Esophagus (tissue), 2 donors: ENCODE measurements at regions not wholly inside any gene's neighbourhood (a gene's known extent, or its start where the extent isn't known, plus 50 kb on each side); places are given as distances from the start of the nearest gene placed in this dataset.

Source experiments
- H3K27ac ChIP-seq, 2 donors: one replicate each; pipeline ENCODE4 v1.5.1; 2013; ENCODE audit warnings: low read depth in 2 of 2, mild to moderate bottlenecking in 2 of 2, inconsistent platforms in 1 of 2, low read length in 1 of 2, moderate library complexity in 1 of 2
- H3K27me3 ChIP-seq, 2 donors: one replicate each; pipeline ENCODE4 v1.6.1; 2013; ENCODE audit warnings: low read length in 2 of 2, control low read depth in 1 of 2, mild to moderate bottlenecking in 1 of 2; ENCODE audit not compliant: insufficient read depth in 2 of 2, control insufficient read depth in 1 of 2
- H3K36me3 ChIP-seq, 2 donors: one replicate each; pipeline ENCODE4 v1.6.1; 2013; ENCODE audit warnings: low read length in 1 of 2; ENCODE audit not compliant: control insufficient read depth in 2 of 2, insufficient read depth in 2 of 2
- H3K4me1 ChIP-seq, 2 donors: one replicate each; pipeline ENCODE4 v1.6.1; 2013; ENCODE audit warnings: low read length in 1 of 2; ENCODE audit not compliant: control insufficient read depth in 2 of 2, insufficient read depth in 2 of 2
- H3K4me3 ChIP-seq, 2 donors: one replicate each; pipeline ENCODE4 v1.5.1; 2013; ENCODE audit warnings: low read length in 2 of 2, mild to moderate bottlenecking in 2 of 2, low read depth in 1 of 2, moderate library complexity in 1 of 2
- H3K9me3 ChIP-seq, 2 donors: one replicate each; pipeline ENCODE4 v1.6.1; 2013; ENCODE audit warnings: mild to moderate bottlenecking in 2 of 2, low read depth in 1 of 2, low read length in 1 of 2, moderate library complexity in 1 of 2; ENCODE audit not compliant: control insufficient read depth in 2 of 2, insufficient read depth in 1 of 2
- WGBS, 2 donors: extraction: QIAGEN DNeasy Blood & Tissue Kit; methylation state at CpG; one replicate each; pipeline ENCODE4 v1.1.7; 2013; 5-methylcytosine and 5-hydroxymethylcytosine counted together
- donor health status: healthy with polysubstance abuse.
- donor health status: Bipolar disorder and iron deficiency.

DNA sequence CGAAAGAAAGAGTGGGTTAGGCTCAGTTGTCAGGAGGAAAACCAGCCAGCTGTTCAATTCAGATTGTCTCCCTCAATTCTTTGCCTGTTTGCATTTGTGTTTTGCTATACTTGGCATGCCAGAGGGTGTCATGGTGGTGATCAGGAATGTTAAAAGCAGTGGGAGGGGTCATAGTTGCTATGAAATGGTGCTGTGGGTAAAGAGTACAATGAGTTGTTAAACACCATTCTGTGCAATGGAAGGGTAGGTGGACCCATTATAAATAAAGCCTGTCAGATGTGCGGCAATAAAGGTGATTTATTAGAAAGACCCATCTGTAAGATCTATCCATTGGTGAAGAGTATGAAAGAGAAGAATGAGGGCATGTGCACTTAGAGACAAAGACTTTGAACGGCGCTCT, 82.2 kb downstream of the MRPL32 start:
- Histone ChIP-seq H3K36me3 (no peaks in the 10 kb centered on the region), H3K4me3 (no peak overlapping the region), H3K27me3 (no peaks in the 10 kb centered on the region), H3K4me1 (no peaks in the 10 kb centered on the region), H3K9me3 (no peaks in the 10 kb centered on the region), H3K27ac (no peak overlapping the region)
- WGBS, 2 donors: 80 to 91% methylated on average over 4 of the region's 4 CpGs

DNA sequence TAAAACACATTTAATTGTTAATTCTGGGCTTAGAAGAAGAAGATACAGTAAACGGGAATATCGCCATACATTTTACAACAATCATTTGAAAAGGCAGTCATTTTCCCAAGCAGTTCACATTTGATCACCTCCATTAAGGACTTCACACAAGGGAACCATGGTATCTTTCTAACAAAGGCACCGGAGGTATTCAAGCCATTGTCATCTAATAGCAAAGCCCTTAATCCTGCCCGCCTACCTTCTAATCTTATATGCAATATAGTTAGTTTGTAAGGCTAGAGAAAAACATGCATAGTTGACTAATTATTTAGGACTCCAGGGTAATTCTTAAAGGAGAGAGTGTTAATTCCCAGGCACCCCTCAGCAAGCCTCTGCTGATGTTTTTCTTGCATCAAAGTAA, 83.1 kb downstream of the MRPL32 start:
- WGBS, 2 donors: 78 to 82% methylated on average over 4 of the region's 4 CpGs
- Histone ChIP-seq H3K4me3 (no peak overlapping the region), H3K36me3 (no peaks in the 10 kb centered on the region), H3K4me1 (no peaks in the 10 kb centered on the region), H3K27me3 (no peaks in the 10 kb centered on the region), H3K9me3 (no peaks in the 10 kb centered on the region), H3K27ac (no peak overlapping the region)

DNA sequence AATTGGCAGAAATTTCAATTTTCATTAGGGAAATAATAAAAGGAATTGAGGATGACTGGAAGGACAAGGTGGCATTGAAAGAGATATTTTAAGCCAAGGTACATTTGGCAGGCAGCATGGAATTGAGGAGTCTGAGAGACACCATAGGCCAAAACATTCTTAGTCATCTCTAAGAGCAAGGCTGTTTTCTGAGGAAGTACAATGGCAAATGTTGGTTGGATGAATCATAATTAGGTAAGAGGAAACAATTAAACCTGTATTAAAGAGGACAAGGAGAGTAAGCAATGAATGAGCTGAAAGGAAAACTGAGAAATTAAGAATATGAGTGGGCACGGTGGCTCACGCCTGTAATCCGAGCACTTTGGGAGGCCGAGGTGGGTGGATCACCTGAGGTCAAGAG, 86.3 kb downstream of the MRPL32 start:
- no peaks in the 10 kb centered on the region for H3K4me1 ChIP-seq
- H3K4me3 ChIP-seq: no peak overlapping the region
- H3K9me3 ChIP-seq: no peaks in the 10 kb centered on the region
- WGBS, 2 donors: 49 to 57% methylated on average over 4 of the region's 4 CpGs
- no peaks in the 10 kb centered on the region for H3K27me3 ChIP-seq
- H3K27ac ChIP-seq: no peak overlapping the region
- H3K36me3 ChIP-seq: no peaks in the 10 kb centered on the region

DNA sequence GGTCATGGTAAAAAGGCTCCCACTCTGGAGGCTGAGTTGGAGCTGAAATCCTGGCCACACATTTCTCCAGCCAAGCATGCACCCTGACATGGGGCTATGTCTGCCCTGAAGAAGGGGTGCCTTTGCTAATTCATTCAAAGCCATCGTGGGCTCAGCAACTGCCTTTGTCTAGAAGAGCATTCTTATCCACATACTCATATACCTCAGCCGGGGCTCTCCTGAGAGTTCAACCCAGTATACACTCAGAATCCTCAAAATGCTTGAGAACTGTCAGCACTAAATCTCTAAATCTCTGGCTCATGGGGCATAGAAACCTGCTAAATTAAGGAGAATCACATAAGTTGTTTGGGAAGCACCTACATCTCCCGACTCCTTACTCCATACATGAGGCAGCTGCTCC, 89.3 kb downstream of the MRPL32 start:
- Histone ChIP-seq H3K4me3 (no peak overlapping the region), H3K36me3 (no peaks in the 10 kb centered on the region), H3K9me3 (no peaks in the 10 kb centered on the region), H3K27ac (no peak overlapping the region), H3K4me1 (no peaks in the 10 kb centered on the region), H3K27me3 (no peaks in the 10 kb centered on the region)
- 84 to 87% methylated on average over 3 of the region's 3 CpGs for WGBS, 2 donors

DNA sequence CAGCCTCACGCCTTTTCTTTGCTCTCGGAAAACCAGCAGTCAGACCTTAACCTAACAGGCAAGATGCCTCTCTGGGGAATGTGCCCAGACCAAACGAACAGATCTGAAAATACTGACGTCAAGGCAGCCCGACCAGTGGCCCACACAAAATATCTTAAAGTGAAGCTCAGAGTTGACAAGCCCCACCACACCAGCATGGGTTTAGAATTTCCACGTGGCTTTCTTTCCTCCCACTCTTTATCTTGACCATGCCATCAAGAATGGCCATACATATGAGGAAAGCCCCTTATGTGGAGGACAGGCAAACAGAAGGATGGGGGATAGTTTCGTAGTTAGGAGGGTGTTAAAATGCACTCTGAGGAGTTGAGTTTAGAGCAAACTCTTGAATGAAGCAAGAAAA, 89.8 kb downstream of the MRPL32 start:
- Histone ChIP-seq H3K4me3 (no peak overlapping the region), H3K27me3 (no peaks in the 10 kb centered on the region), H3K4me1 (no peaks in the 10 kb centered on the region), H3K9me3 (no peaks in the 10 kb centered on the region), H3K36me3 (no peaks in the 10 kb centered on the region), H3K27ac (no peak overlapping the region)
- 65 to 83% methylated on average over 7 of the region's 7 CpGs for WGBS, 2 donors

DNA sequence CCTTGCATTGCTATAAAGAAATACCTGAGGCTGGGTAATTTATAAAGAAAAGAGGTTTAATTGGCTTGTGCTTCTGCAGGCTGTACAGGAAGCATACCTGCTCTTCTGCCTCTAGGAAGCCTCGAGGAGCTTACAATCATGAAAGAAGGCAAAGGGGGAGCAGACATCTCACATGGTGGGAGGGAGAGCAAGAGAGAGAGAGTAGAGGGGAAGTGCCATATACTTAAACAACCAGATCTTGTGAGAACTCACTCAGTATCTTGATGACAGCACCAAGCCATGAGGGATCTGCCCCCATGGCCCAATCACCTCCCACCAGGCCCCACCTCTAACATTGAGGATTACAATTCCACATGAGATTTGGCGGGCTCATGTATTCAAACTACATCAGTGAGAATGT, 79.1 kb upstream of the HECW1 start:
- Histone ChIP-seq H3K36me3 (no peaks in the 10 kb centered on the region), H3K4me3 (no peak overlapping the region), H3K9me3 (no peaks in the 10 kb centered on the region), H3K27me3 (no peaks in the 10 kb centered on the region), H3K27ac (no peak overlapping the region), H3K4me1 (no peaks in the 10 kb centered on the region)
- 70 to 82% methylated on average over 2 of the region's 2 CpGs for WGBS, 2 donors

DNA sequence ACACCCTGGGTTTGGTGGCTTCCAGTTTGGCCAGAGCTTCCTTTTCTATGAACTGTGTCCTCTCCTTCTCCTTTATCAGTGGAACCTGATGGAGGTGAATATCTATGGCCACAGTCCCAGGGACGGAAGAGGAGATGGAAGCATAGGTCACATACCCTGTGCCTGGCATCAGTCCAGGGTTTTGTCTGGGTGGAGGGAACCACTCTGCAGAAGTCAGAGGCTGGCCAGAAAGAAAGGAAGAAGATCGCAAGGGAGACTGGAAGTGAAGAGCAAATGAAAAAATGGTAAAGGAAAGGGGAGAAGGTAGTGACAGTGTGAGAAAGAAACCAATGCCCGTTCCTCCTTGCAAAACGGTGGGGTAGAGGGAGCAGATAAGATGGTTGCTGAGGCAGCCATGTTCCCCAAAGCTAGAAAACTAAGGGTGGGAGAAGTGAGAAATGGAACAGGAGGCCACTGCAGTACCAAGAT, 77.9 kb upstream of the HECW1 start:
- Histone ChIP-seq H3K4me3 (no peak overlapping the region), H3K36me3 (no peaks in the 10 kb centered on the region), H3K4me1 (peaks cover 0 to 3% of the 10 kb centered on the region in 2 donors), H3K9me3 (no peaks in the 10 kb centered on the region), H3K27ac (no peak overlapping the region), H3K27me3 (no peaks in the 10 kb centered on the region)
- 86 to 87% methylated on average over 4 of the region's 4 CpGs for WGBS, 2 donors

DNA sequence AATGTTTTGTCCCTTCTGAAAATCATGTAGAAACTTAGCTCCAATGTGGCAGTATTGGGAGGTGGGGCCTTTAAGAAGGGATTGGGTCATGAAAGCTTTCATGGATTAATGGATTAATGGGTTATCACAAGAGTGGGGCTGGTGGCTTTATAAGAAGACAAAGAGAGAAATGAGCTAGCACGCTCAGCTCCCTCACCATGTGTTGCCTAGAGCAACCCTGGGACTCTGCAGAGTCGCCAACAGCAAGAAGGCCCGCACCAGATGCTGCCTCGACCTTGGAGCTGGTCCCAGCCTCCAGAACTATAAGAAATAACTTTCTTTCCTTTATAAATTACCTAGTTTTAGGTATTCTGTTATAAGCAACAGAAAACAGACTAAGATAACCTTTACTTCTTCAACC, 74.9 kb upstream of the HECW1 start:
- Histone ChIP-seq H3K27ac (no peak overlapping the region), H3K27me3 (no peaks in the 10 kb centered on the region), H3K9me3 (no peaks in the 10 kb centered on the region), H3K4me1 (peaks cover 0 to 3% of the 10 kb centered on the region in 2 donors), H3K4me3 (no peak overlapping the region), H3K36me3 (no peaks in the 10 kb centered on the region)
- 63 to 79% methylated on average over 4 of the region's 4 CpGs for WGBS, 2 donors

DNA sequence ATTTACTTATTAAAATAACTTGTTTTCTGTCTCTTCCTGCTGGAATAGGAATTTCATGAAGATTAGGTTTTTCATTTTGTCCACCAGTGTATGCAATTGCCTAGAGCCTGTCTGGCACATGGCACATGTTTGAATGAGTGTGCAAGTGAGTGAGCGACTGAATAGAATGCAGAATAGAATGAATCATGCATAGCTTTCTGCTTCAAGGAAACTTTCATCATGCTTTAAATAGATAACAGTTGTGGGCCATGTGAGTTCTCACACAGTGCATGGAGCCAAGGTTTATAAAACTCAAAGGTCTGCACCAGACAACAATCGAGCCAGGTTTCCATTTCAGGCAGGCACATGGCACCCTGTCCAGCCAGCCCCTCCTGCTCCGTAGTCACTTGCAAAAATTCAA, 74.2 kb upstream of the HECW1 start:
- WGBS, 2 donors: 35 to 54% methylated on average over 3 of the region's 3 CpGs
- Histone ChIP-seq H3K36me3 (no peaks in the 10 kb centered on the region), H3K27me3 (no peaks in the 10 kb centered on the region), H3K4me3 (no peak overlapping the region), H3K9me3 (no peaks in the 10 kb centered on the region), H3K4me1 (peaks cover 0 to 3% of the 10 kb centered on the region in 2 donors), H3K27ac (no peak overlapping the region)

DNA sequence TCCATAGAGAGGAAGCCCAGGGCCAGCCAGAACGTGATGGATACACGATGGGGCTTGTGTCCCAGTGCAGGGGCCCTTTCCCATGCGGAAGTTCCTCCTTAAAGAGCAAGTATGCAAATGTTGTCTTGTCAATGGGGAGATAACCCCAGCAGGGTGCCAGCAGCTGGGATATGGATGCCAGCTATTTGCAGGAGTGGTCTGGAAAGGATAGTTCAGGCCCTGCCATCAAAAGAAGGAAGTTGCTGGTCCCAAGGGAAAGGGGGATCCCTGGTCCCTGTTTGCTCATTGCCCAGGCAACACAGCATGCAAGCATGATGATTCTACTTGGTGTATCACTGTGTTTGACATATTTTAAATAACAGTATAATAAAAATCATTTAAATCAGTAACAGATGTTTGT, 73.1 kb upstream of the HECW1 start:
- peaks cover 0 to 3% of the 10 kb centered on the region in 2 donors for H3K4me1 ChIP-seq
- WGBS, 2 donors: 33 to 51% methylated on average over 3 of the region's 3 CpGs
- H3K27ac ChIP-seq: no peak overlapping the region
- H3K36me3 ChIP-seq: no peaks in the 10 kb centered on the region
- H3K9me3 ChIP-seq: no peaks in the 10 kb centered on the region
- H3K27me3 ChIP-seq: no peaks in the 10 kb centered on the region
- no peak overlapping the region for H3K4me3 ChIP-seq
